ENCODE measurements at regions not wholly inside any gene's neighbourhood (a gene's known extent, or its start where the extent isn't known, plus 50 kb on each side); places are given as distances from the start of the nearest gene placed in this dataset.

DNA sequence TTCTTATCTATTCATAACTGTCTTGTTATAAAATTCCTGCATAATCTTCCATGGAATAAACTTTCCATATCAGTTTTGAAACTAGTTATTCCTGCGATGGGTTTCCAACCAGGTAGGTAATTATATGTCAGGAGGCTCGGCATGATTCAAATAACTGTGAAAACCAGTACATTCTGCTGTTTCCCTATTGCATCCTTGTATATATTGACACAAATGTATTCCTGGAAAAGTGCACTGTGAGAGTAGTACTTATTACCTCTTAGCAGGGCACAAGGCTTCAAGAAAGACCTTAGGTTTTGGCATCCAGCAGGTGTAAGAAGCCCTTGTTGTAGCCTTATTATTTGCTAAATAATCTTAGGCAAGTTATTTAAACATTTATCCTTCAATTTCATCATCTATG lies 1131.3 kb upstream of the ATXN8OS start:
- no peak for TF ChIP-seq POLR2AphosphoS5 (IDR thresholded peaks at IDR 0.05; ENCODE audit: low read depth, low read length)
- TF ChIP-seq POLR2A (IDR thresholded peaks at IDR 0.05; ENCODE audit: low read depth, low read length), result no peak
